Skeletal muscle tissue (tissue), 3 donors: ENCODE measurements at regions not wholly inside any gene's neighbourhood (a gene's known extent, or its start where the extent isn't known, plus 50 kb on each side); places are given as distances from the start of the nearest gene placed in this dataset.

Experiments used
- H3K27ac ChIP-seq: one replicate; pipeline ENCODE4 v1.7.0; 2013; ENCODE audit warnings: mild to moderate bottlenecking, low read depth, low read length, inconsistent platforms
- H3K27me3 ChIP-seq, 3 donors: one replicate each; pipeline ENCODE4 v1.7.0; 2013; ENCODE audit warnings: low read length in 3 of 3; ENCODE audit not compliant: control insufficient read depth in 3 of 3, insufficient read depth in 3 of 3
- H3K36me3 ChIP-seq, 3 donors: one replicate each; pipeline ENCODE4 v1.7.0; 2013; ENCODE audit warnings: low read length in 3 of 3; ENCODE audit not compliant: control insufficient read depth in 3 of 3, insufficient read depth in 3 of 3
- H3K4me1 ChIP-seq, 3 donors: one replicate each; pipeline ENCODE4 v1.7.0; 2013; ENCODE audit warnings: low read length in 3 of 3, mild to moderate bottlenecking in 3 of 3; ENCODE audit not compliant: control insufficient read depth in 3 of 3, insufficient read depth in 3 of 3
- H3K4me3 ChIP-seq, 3 donors: one replicate each; pipeline ENCODE4 v1.7.0; 2013; ENCODE audit warnings: low read length in 3 of 3
- H3K9ac ChIP-seq, 3 donors: one replicate each; pipeline ENCODE4 v1.7.0; 2013; ENCODE audit warnings: low read length in 3 of 3, mild to moderate bottlenecking in 3 of 3, moderate library complexity in 2 of 3, low read depth in 1 of 3
- H3K9me3 ChIP-seq, 3 donors: one replicate each; pipeline ENCODE4 v1.7.0; 2013; ENCODE audit warnings: low read length in 3 of 3; ENCODE audit not compliant: control insufficient read depth in 3 of 3
- donor health status: Osteomylitis.

- Histone ChIP-seq H3K9ac (no peak overlapping the region), H3K4me1 (no peaks in the 10 kb centered on the region), H3K27me3 (no peaks in the 10 kb centered on the region), H3K36me3 (no peaks in the 10 kb centered on the region), H3K9me3 (no peaks in the 10 kb centered on the region), H3K27ac (no peak overlapping the region), H3K4me3 (no peak overlapping the region)
Measured at GRCh38 chr5:51095486-51095885, 287.8 kb upstream of the ISL1 start.

DNA sequence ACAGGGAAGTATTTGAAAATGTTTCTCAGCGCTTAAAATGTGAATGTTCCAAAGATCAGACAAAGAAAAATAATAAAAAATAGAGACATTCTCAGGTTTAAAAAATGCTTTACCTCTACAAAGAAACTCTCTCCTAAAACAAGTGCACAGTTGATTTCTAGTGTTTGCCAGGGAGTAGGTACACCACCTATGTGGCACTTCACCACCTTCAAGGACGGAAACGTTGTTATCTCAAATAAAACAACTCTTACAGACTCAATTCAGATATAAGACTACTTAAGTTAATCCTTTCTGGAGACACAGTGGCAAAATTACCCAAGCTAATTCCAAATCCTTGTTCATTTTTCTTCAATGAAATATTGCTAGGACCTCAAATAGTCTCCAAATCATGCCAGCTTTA, 286.4 kb upstream of the ISL1 start:
- no peaks in the 10 kb centered on the region for H3K36me3 ChIP-seq
- no peak overlapping the region for H3K27ac ChIP-seq
- no peaks in the 10 kb centered on the region for H3K27me3 ChIP-seq
- no peaks in the 10 kb centered on the region for H3K4me1 ChIP-seq
- no peak overlapping the region for H3K4me3 ChIP-seq
- H3K9me3 ChIP-seq: no peaks in the 10 kb centered on the region
- H3K9ac ChIP-seq: no peak overlapping the region

GRCh38 chr5:51099173-51099853, 283.9 kb upstream of the ISL1 start:
- no peaks in the 10 kb centered on the region for H3K9me3 ChIP-seq
- H3K9ac ChIP-seq: no peak overlapping the region
- H3K27ac ChIP-seq: no peak overlapping the region
- H3K4me3 ChIP-seq: no peak overlapping the region
- H3K36me3 ChIP-seq: no peaks in the 10 kb centered on the region
- no peaks in the 10 kb centered on the region for H3K4me1 ChIP-seq
- no peaks in the 10 kb centered on the region for H3K27me3 ChIP-seq

- Histone ChIP-seq H3K36me3 (no peaks in the 10 kb centered on the region), H3K9ac (no peak overlapping the region), H3K4me1 (no peaks in the 10 kb centered on the region), H3K27me3 (no peaks in the 10 kb centered on the region), H3K27ac (no peak overlapping the region), H3K9me3 (no peaks in the 10 kb centered on the region), H3K4me3 (no peak overlapping the region)
Measured at GRCh38 chr5:51104556-51104955, 278.7 kb upstream of the ISL1 start.

DNA sequence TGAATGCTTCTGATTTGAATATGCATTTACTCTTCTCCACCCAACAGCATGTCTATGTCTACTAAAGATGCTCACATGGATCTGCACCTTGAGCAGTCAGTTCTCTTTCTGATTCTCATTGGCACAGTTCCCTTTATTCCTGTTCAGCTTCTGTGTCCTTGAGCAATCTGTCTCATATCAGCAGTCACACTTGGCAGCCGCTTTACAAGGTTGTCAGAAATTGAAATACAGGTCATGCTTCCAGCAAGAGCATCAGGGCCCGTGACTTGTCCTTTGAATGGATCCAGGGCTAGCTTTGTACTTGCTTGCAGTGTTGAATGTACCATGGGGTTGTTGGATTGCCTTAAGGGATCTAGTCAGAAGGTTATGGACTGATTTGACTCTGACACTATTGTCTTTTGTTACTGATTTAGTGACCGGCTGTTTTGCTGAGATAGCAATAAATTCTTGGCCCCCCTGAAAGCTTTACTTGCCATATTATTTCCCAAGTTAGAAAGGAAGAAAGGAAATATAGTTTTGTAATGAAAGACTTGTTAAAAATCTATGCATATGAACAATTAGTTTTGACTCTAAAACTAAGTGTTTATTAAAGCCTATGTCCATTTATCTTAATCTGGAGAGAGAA, 273.4 kb upstream of the ISL1 start:
- H3K9me3 ChIP-seq: no peaks in the 10 kb centered on the region
- H3K36me3 ChIP-seq: no peaks in the 10 kb centered on the region
- no peaks in the 10 kb centered on the region for H3K4me1 ChIP-seq
- H3K27me3 ChIP-seq: no peaks in the 10 kb centered on the region
- no peak overlapping the region for H3K27ac ChIP-seq
- H3K9ac ChIP-seq: no peak overlapping the region
- no peak overlapping the region for H3K4me3 ChIP-seq

DNA sequence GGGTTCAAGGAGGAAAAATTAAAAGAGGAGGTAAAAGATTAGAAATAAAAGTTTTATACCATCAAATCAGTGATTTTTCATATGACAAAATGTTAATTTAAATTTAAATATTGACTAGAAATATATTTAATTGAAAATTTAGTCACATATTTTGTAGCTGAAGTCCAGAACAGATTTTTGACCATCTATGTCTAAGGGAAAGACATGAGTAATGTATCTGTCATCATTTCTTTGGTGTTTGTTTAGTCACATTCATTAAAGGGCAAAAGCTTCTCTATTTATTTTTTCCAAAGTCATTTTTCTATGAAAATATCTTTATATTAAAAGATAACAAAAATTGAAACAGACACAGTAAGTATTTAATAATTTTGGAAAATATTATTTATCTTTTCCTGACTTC, 252.0 kb upstream of the ISL1 start:
- no peaks in the 10 kb centered on the region for H3K9me3 ChIP-seq
- no peaks in the 10 kb centered on the region for H3K4me1 ChIP-seq
- no peaks in the 10 kb centered on the region for H3K36me3 ChIP-seq
- H3K4me3 ChIP-seq: no peak overlapping the region
- no peaks in the 10 kb centered on the region for H3K27me3 ChIP-seq
- H3K9ac ChIP-seq: no peak overlapping the region
- no peak overlapping the region for H3K27ac ChIP-seq

DNA sequence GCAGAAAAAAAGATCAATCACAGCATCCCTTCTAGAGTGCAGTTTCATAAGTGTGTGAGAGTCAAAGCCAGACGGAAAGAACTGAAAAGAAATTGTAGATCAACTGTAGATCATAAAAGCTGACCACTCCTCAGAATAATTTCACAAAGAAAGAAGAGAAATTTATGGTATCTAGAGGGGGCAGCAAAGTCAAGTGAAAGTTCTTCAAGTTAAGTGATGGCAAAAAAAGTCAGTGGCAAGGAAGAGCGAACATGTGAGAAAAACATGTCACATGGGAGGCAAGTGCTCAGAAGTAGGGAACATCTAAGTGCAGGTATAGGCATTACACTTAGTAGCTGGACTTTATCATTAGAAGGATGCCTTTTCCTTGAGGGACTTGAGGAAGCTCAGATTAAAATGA, 245.1 kb upstream of the ISL1 start:
- no peaks in the 10 kb centered on the region for H3K36me3 ChIP-seq
- H3K27me3 ChIP-seq: no peaks in the 10 kb centered on the region
- no peak overlapping the region for H3K9ac ChIP-seq
- no peaks in the 10 kb centered on the region for H3K4me1 ChIP-seq
- H3K9me3 ChIP-seq: no peaks in the 10 kb centered on the region
- no peak overlapping the region for H3K27ac ChIP-seq
- H3K4me3 ChIP-seq: no peak overlapping the region

DNA sequence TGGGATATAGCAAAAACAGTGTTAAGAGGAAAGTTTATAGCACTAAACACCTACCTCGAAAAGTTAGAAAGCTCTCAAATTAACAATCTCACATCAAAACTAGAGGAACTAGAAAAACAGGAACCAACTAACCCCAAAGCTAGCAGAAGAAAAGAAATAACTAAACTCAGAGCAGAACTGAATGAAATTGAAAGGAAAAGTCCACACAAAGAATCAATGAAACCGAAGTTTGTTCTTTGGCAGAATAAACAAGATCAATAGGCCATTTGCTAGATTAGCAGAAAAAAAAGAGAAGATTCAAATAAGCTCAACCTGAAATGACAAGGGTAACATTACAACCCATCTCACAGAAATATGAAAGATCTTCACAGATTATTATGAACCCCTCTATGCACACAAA, 234.8 kb upstream of the ISL1 start:
- no peaks in the 10 kb centered on the region for H3K4me1 ChIP-seq
- H3K9ac ChIP-seq: no peak overlapping the region
- H3K27me3 ChIP-seq: no peaks in the 10 kb centered on the region
- H3K36me3 ChIP-seq: no peaks in the 10 kb centered on the region
- H3K27ac ChIP-seq: no peak overlapping the region
- no peak overlapping the region for H3K4me3 ChIP-seq
- peaks cover 0 to 4% (median 0%) of the 10 kb centered on the region in 3 donors for H3K9me3 ChIP-seq

DNA sequence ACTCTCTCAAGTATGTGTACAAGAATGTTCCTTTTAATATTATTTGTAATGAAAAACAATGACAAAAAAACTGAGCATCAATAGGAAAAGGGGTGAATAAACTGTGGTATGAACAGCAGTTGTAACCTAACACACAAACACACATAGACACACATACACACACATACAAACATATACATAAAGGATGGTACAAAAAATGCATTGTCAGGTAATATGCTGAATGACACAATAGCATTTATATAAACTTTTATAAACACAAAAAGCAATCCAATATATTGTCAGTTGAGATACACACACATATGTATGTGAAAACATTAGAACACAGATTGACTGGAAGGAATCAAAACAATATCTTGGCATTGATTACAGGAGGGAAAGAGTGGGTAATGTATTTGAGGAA, 227.0 kb upstream of the ISL1 start:
- Histone ChIP-seq H3K9ac (no peak overlapping the region), H3K9me3 (no peaks in the 10 kb centered on the region), H3K27ac (no peak overlapping the region), H3K4me3 (no peak overlapping the region), H3K36me3 (no peaks in the 10 kb centered on the region), H3K4me1 (no peaks in the 10 kb centered on the region), H3K27me3 (no peaks in the 10 kb centered on the region)

DNA sequence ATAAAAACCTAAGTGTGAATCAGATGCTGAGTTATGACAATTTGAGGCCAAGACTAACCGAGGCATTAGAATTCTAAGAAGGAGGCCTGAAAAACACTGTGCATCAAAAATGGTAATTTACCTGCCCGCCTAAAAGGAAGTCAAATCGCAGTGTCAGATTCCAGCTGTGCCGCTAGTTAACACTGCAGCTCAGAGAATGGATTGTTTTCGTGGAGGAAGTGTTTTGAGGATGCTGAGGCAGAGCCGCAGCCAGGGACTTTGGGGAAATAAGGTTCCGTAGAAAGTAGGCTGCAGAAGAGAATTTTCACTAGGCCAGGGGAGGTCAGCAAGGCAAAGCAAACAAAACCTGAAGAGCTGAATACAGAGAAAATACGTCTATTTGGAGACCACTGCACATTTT, 226.4 kb upstream of the ISL1 start:
- H3K9ac ChIP-seq: no peak overlapping the region
- no peaks in the 10 kb centered on the region for H3K27me3 ChIP-seq
- no peaks in the 10 kb centered on the region for H3K9me3 ChIP-seq
- no peaks in the 10 kb centered on the region for H3K4me1 ChIP-seq
- no peak overlapping the region for H3K27ac ChIP-seq
- H3K4me3 ChIP-seq: no peak overlapping the region
- no peaks in the 10 kb centered on the region for H3K36me3 ChIP-seq
